ENCODE measurements at regions not wholly inside any gene's neighbourhood (a gene's known extent, or its start where the extent isn't known, plus 50 kb on each side); places are given as distances from the start of the nearest gene placed in this dataset.
"Not testable (repeated sequence)": the region's sequence is repeated elsewhere in the genome, so short reads cannot be mapped to it uniquely, and the experiment has no call there.

- DNase-seq, result no peak
Observed at GRCh38 chr3:26078539-26078938, 288.6 kb downstream of the OXSM start.

GRCh38 chr3:26081166-26081565 lies 291.3 kb downstream of the OXSM start:
- no peak for DNase-seq

- DNase-seq, result no peak
Observed at GRCh38 chr3:26081806-26082205, 291.9 kb downstream of the OXSM start.

- DNase-seq, result no peak
Observed at GRCh38 chr3:26082911-26083310, 293.0 kb downstream of the OXSM start.

- no peak for DNase-seq
Observed at GRCh38 chr3:26084629-26085028, 294.7 kb downstream of the OXSM start.

GRCh38 chr3:26087751-26088150 lies 297.9 kb downstream of the OXSM start:
- DNase-seq, result no peak

GRCh38 chr3:26089249-26089648 lies 299.4 kb downstream of the OXSM start:
- no peak for DNase-seq

GRCh38 chr3:26090589-26090988 lies 300.7 kb downstream of the OXSM start:
- no peak for DNase-seq

GRCh38 chr3:26091096-26091495 lies 301.2 kb downstream of the OXSM start:
- no peak for DNase-seq

GRCh38 chr3:26091626-26092025 lies 301.7 kb downstream of the OXSM start:
- no peak for DNase-seq

- not testable (repeated sequence) for DNase-seq
Observed at GRCh38 chr3:26097111-26097510, 307.2 kb downstream of the OXSM start.

- DNase-seq, result no peak
Observed at GRCh38 chr3:26099692-26100091, 309.8 kb downstream of the OXSM start.

GRCh38 chr3:26100176-26100575 lies 310.3 kb downstream of the OXSM start:
- no peak for DNase-seq

GRCh38 chr3:26102376-26102775 lies 312.5 kb downstream of the OXSM start:
- DNase-seq, result no peak

GRCh38 chr3:26104851-26105251 lies 315.0 kb downstream of the OXSM start:
- DNase-seq, result no peak

GRCh38 chr3:26105261-26105660 lies 315.4 kb downstream of the OXSM start:
- no peak for DNase-seq

GRCh38 chr3:26106228-26106627 lies 316.3 kb downstream of the OXSM start:
- no peak for DNase-seq

GRCh38 chr3:26108846-26109489 lies 319.1 kb downstream of the OXSM start:
- DNase-seq, result no peak

- no peak for DNase-seq
Observed at GRCh38 chr3:26114851-26115250, 325.0 kb downstream of the OXSM start.

- no peak for DNase-seq
Observed at GRCh38 chr3:26118165-26118564, 328.3 kb downstream of the OXSM start.

- no peak for DNase-seq
Observed at GRCh38 chr3:26132942-26133341, 343.1 kb downstream of the OXSM start.

GRCh38 chr3:26141296-26141695 lies 351.4 kb downstream of the OXSM start:
- no peak for DNase-seq

GRCh38 chr3:26145769-26146168 lies 355.9 kb downstream of the OXSM start:
- DNase-seq, result no peak

- not testable (repeated sequence) for DNase-seq
Observed at GRCh38 chr3:26157428-26157827, 367.5 kb downstream of the OXSM start.

- no peak for DNase-seq
Observed at GRCh38 chr3:26171006-26171405, 381.1 kb downstream of the OXSM start.

GRCh38 chr3:26191556-26191955 lies 401.7 kb downstream of the OXSM start:
- DNase-seq, result no peak
